ENCODE measurements at regions not wholly inside any gene's neighbourhood (a gene's known extent, or its start where the extent isn't known, plus 50 kb on each side); places are given as distances from the start of the nearest gene placed in this dataset.

GRCh38 chr12:87120440-87120839 is 864.2 kb upstream of the MGAT4C start:
- Mint-ChIP-seq H3K4me3 (no peak overlapping the region), H3K9me3 (peaks cover 5% of the 10 kb centered on the region), H3K27ac (no peak overlapping the region), H3K4me1 (no peaks in the 10 kb centered on the region), H3K27me3 (no peaks in the 10 kb centered on the region), H3K36me3 (no peaks in the 10 kb centered on the region)

GRCh38 chr12:87119713-87120112 is 863.5 kb upstream of the MGAT4C start:
- H3K27me3 Mint-ChIP-seq, result no peaks in the 10 kb centered on the region
- H3K36me3 Mint-ChIP-seq, result no peaks in the 10 kb centered on the region
- H3K27ac Mint-ChIP-seq, result no peak overlapping the region
- H3K9me3 Mint-ChIP-seq, result peaks cover 5% of the 10 kb centered on the region
- H3K4me3 Mint-ChIP-seq, result no peak overlapping the region
- H3K4me1 Mint-ChIP-seq, result no peaks in the 10 kb centered on the region

DNA sequence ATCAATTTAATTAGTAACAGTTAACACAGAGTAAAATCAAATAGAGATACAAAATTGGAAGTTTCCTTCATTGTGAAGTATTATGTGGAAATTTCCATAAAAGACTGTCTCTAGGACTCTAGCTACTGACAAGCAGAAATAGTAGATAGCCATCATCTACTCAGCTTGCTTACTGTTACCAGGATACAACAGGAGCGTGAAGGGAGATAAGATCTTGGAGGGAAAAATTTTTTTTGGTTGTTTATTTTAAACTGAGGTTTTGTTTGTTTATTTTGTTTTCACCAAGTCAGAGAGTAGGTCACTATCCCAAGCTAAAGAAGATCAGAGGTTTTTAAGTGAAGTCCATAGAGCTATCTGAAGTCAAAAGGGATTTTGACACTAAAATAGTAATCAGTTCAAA is 861.3 kb upstream of the MGAT4C start:
- H3K9me3 Mint-ChIP-seq, result peaks cover 5% of the 10 kb centered on the region
- no peaks in the 10 kb centered on the region for H3K4me1 Mint-ChIP-seq
- no peaks in the 10 kb centered on the region for H3K36me3 Mint-ChIP-seq
- H3K27ac Mint-ChIP-seq, result no peak overlapping the region
- no peaks in the 10 kb centered on the region for H3K27me3 Mint-ChIP-seq
- no peak overlapping the region for H3K4me3 Mint-ChIP-seq

DNA sequence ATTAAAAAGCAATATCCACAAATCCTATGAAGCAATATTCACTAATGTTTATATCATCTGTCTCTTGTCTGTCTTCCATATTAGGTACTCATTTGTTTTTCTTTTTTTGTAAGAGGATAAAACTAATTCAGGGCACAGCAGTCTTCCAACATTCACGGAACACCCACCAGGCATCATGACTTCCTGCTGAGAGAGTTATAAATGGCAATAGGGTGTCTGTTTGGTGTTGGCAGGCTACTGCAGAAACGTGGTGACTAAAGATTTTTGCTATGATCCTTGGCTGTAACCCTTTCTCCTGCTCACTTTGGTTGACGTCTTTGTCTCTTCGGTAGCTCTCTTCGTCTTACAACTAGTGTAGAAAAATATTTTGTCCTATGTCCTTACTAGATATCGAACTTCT is 860.6 kb upstream of the MGAT4C start:
- Mint-ChIP-seq H3K4me3 (no peak overlapping the region), H3K36me3 (no peaks in the 10 kb centered on the region), H3K4me1 (no peaks in the 10 kb centered on the region), H3K27me3 (no peaks in the 10 kb centered on the region), H3K27ac (no peak overlapping the region), H3K9me3 (peaks cover under 1% of the 10 kb centered on the region)

- Mint-ChIP-seq H3K4me3 (no peak overlapping the region), H3K27ac (no peak overlapping the region), H3K4me1 (no peaks in the 10 kb centered on the region), H3K36me3 (no peaks in the 10 kb centered on the region), H3K9me3 (no peaks in the 10 kb centered on the region), H3K27me3 (no peaks in the 10 kb centered on the region)
Measured at GRCh38 chr12:87112571-87113345, 856.6 kb upstream of the MGAT4C start.

GRCh38 chr12:87107766-87108165 is 851.6 kb upstream of the MGAT4C start:
- Mint-ChIP-seq H3K27ac (no peak overlapping the region), H3K4me1 (no peaks in the 10 kb centered on the region), H3K9me3 (no peaks in the 10 kb centered on the region), H3K36me3 (no peaks in the 10 kb centered on the region), H3K4me3 (no peak overlapping the region), H3K27me3 (no peaks in the 10 kb centered on the region)

DNA sequence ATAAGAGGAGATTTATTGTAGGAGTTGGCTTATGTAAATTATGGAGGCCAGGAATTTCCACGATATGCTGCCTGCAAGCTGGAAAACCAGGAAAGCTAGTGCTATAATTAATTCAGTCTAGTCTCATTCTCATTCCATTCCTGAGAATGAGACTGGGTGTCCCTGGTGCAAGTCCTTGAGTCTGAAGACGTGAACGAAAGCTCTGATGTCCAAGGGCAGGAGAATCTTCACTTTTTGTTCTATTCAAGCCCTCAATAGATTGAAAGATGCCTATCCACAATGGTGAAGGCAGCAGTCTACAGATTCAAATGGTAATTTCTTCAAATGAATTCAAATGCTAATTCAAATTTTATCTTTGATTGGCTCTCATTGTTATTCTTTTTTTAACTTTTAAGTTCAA is 851.1 kb upstream of the MGAT4C start:
- H3K27ac Mint-ChIP-seq, result no peak overlapping the region
- H3K27me3 Mint-ChIP-seq, result no peaks in the 10 kb centered on the region
- H3K4me3 Mint-ChIP-seq, result no peak overlapping the region
- H3K36me3 Mint-ChIP-seq, result no peaks in the 10 kb centered on the region
- no peaks in the 10 kb centered on the region for H3K4me1 Mint-ChIP-seq
- no peaks in the 10 kb centered on the region for H3K9me3 Mint-ChIP-seq

DNA sequence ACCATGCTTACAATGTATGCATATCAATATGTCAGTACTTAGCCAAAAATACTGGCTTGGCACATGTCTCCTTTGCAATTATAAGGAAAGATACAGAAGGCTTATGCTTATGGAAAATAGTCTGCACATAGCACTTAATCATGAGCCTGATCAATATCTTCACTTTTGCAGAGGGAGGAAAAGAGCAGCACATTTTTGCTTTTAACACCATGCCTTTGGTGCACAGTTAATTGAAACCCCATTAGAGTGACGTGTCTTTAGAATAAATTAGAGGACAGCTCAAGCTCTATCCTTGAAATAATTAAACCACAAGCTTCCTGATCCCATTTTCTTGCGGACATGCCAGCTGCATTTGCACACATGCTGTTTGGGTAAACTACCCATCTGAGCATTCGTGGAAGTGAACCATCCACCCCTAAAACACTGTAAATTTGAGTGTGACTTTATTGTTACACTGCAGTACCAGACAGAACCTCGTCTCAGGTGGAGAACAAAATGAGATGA is 839.9 kb upstream of the MGAT4C start:
- H3K27ac Mint-ChIP-seq, result no peak overlapping the region
- H3K27me3 Mint-ChIP-seq, result no peaks in the 10 kb centered on the region
- H3K36me3 Mint-ChIP-seq, result no peaks in the 10 kb centered on the region

DNA sequence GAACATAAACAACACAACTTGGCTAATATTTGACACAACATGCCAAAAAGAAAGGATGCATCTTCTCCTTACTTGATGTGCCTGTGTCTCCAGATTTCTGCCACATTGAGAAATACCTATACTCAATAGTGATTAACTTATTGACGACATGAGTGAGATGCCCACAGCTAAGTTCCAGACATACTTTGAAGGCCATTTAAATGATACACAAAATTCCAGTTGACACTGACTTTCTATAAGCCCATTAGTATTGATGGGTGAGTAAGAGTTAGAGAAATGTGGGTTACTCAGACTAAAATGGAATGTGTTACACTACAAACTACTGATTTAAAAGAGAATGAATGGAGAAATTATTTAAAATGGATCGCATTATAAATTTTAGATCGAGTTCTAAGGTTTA is 838.2 kb upstream of the MGAT4C start:
- Mint-ChIP-seq H3K27me3 (no peaks in the 10 kb centered on the region), H3K27ac (no peak overlapping the region), H3K9me3 (no peaks in the 10 kb centered on the region), H3K4me1 (no peaks in the 10 kb centered on the region), H3K36me3 (no peaks in the 10 kb centered on the region), H3K4me3 (no peak overlapping the region)

More for the DNA sequence above, 839.9 kb upstream of the MGAT4C start:
- Mint-ChIP-seq H3K4me3 (no peak overlapping the region), H3K4me1 (no peaks in the 10 kb centered on the region), H3K9me3 (no peaks in the 10 kb centered on the region)

- Mint-ChIP-seq H3K9me3 (no peaks in the 10 kb centered on the region), H3K4me3 (no peak overlapping the region), H3K27ac (no peak overlapping the region), H3K4me1 (no peaks in the 10 kb centered on the region), H3K36me3 (no peaks in the 10 kb centered on the region), H3K27me3 (no peaks in the 10 kb centered on the region)
Measured at GRCh38 chr12:87092421-87092820, 836.2 kb upstream of the MGAT4C start.

- Mint-ChIP-seq H3K9me3 (no peaks in the 10 kb centered on the region), H3K4me1 (no peaks in the 10 kb centered on the region), H3K36me3 (no peaks in the 10 kb centered on the region), H3K27ac (no peak overlapping the region), H3K27me3 (no peaks in the 10 kb centered on the region), H3K4me3 (no peak overlapping the region)
Measured at GRCh38 chr12:87086118-87086891, 830.1 kb upstream of the MGAT4C start.

GRCh38 chr12:87085286-87085685 is 829.1 kb upstream of the MGAT4C start:
- no peaks in the 10 kb centered on the region for H3K36me3 Mint-ChIP-seq
- no peaks in the 10 kb centered on the region for H3K4me1 Mint-ChIP-seq
- no peaks in the 10 kb centered on the region for H3K9me3 Mint-ChIP-seq
- H3K4me3 Mint-ChIP-seq, result no peak overlapping the region
- no peaks in the 10 kb centered on the region for H3K27me3 Mint-ChIP-seq
- no peak overlapping the region for H3K27ac Mint-ChIP-seq

GRCh38 chr12:87082756-87083155 is 826.6 kb upstream of the MGAT4C start:
- Mint-ChIP-seq H3K4me3 (no peak overlapping the region), H3K36me3 (no peaks in the 10 kb centered on the region), H3K27me3 (no peaks in the 10 kb centered on the region), H3K4me1 (no peaks in the 10 kb centered on the region), H3K27ac (no peak overlapping the region), H3K9me3 (no peaks in the 10 kb centered on the region)

DNA sequence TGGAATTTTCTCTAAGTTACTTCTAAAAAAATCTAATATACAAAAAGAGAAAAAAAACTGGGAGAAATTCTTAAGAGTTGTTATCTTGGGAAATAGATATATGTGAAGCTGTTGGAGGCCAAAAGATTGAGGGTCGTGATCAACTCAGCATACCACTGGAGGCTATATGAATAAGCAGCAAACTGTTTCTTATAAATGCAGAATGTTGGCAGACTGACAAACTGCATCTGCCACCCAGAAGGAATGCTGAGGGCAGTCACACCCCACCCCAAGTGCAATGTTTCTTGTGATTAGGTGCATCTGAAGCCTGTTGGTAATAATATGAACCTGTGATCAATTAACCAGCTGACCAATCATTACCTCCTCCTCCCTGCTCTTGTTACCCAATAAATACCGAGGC is 818.6 kb upstream of the MGAT4C start:
- Mint-ChIP-seq H3K27me3 (no peaks in the 10 kb centered on the region), H3K27ac (no peak overlapping the region), H3K4me3 (no peak overlapping the region), H3K4me1 (no peaks in the 10 kb centered on the region), H3K9me3 (peaks cover 7% of the 10 kb centered on the region), H3K36me3 (no peaks in the 10 kb centered on the region)

DNA sequence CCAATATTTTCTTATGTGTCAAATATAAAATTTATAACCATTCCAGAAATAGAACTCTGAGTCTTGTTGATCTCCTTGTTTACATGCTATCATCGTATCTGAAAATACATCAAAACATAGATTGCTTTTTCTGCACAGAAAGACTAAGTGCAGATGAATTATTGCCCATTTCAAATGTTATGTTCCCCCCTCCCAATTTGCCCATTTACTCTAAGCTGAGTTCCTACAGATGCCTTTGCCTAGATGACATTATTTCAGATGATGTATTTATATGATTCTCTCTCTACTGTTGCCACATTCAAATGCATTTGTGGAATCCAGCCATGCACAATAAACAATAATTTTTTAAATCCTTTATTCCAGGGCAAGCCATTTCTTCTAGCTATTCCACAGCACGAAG is 810.1 kb upstream of the MGAT4C start:
- no peak overlapping the region for H3K4me3 Mint-ChIP-seq
- no peaks in the 10 kb centered on the region for H3K4me1 Mint-ChIP-seq
- H3K36me3 Mint-ChIP-seq, result no peaks in the 10 kb centered on the region
- no peak overlapping the region for H3K27ac Mint-ChIP-seq
- no peaks in the 10 kb centered on the region for H3K27me3 Mint-ChIP-seq
- H3K9me3 Mint-ChIP-seq, result peaks cover 5% of the 10 kb centered on the region

GRCh38 chr12:87059231-87059630 is 803.0 kb upstream of the MGAT4C start:
- Mint-ChIP-seq H3K9me3 (no peaks in the 10 kb centered on the region), H3K27ac (no peak overlapping the region), H3K27me3 (no peaks in the 10 kb centered on the region), H3K4me1 (no peaks in the 10 kb centered on the region), H3K4me3 (no peak overlapping the region), H3K36me3 (no peaks in the 10 kb centered on the region)
